ENCODE measurements at regions not wholly inside any gene's neighbourhood (a gene's known extent, or its start where the extent isn't known, plus 50 kb on each side); places are given as distances from the start of the nearest gene placed in this dataset.

DNA sequence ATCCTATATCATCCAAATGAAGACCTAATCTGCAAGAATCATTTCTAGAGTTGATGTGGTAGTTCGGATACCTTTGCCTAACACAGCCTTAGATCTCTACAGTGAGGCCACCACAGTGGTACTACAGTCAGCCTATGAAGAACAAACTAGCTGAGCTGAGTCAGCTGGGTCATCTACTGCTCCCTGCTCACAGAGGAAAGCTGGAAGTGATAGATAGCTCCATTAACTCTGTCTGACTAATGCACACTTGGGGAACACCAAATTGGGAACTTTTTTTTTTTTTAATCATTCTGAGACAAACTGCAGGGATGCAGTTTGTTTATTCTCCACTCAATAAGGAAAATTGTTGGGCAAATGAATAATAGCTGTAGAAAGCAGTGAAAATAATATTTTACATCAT, 1160.6 kb downstream of the PCDH9 start:
- no peak for TF ChIP-seq POLR2A (IDR thresholded peaks at IDR 0.05)
- TF ChIP-seq, protein P1, sequence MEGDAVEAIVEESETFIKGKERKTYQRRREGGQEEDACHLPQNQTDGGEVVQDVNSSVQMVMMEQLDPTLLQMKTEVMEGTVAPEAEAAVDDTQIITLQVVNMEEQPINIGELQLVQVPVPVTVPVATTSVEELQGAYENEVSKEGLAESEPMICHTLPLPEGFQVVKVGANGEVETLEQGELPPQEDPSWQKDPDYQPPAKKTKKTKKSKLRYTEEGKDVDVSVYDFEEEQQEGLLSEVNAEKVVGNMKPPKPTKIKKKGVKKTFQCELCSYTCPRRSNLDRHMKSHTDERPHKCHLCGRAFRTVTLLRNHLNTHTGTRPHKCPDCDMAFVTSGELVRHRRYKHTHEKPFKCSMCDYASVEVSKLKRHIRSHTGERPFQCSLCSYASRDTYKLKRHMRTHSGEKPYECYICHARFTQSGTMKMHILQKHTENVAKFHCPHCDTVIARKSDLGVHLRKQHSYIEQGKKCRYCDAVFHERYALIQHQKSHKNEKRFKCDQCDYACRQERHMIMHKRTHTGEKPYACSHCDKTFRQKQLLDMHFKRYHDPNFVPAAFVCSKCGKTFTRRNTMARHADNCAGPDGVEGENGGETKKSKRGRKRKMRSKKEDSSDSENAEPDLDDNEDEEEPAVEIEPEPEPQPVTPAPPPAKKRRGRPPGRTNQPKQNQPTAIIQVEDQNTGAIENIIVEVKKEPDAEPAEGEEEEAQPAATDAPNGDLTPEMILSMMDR (IDR thresholded peaks at IDR 0.05) = no peak
